ENCODE measurements at regions not wholly inside any gene's neighbourhood (a gene's known extent, or its start where the extent isn't known, plus 50 kb on each side); places are given as distances from the start of the nearest gene placed in this dataset.
"Not testable (repeated sequence)": the region's sequence is repeated elsewhere in the genome, so short reads cannot be mapped to it uniquely, and the experiment has no call there.

DNA sequence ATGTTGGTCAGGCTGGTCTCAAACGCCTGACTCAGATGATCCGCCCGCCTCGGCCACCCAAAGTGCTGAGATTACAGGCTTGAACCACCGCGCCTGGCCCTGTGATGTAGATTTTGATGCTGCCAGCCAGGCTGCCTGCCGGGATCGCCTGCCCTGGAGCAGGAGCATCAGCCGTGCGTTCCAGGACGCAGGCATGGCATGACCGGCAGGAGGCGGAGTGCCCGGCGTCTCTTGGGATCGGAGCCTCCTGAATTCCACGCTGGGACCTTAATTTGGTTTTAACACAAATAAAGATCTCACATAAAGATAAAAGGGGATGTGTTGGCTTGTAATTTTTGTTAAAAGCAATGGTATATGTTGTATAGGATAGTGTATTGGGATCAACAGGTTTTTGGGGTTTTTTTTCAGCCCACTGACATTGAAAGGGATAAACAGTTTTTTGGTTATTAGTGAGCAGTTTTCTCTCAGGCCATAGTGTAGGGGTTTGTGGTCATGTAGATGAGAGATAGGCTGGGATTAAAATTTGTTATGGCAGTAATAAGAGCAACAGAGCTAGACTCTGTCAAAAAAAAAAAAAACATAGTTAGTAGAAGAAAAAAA is 1406.4 kb downstream of the UQCRFS1 start:
- peaks cover 0 to 21% of the 10 kb centered on the region in 2 donors for H3K36me3 ChIP-seq
- no peaks in the 10 kb centered on the region for H3K4me1 ChIP-seq
- no peaks in the 10 kb centered on the region for H3K27me3 ChIP-seq
- no peak for DNase-seq (ENCODE audit: low spot score in 2 of 2)
- peaks cover 0 to 6% of the 10 kb centered on the region in 2 donors for H3K9me3 ChIP-seq
- H3K27ac ChIP-seq: no peak overlapping the region
- no peak for TF ChIP-seq CTCF (IDR thresholded peaks at IDR 0.05)
- intact Hi-C loops (cut with DNase I): no loop called here
- H3K4me3 ChIP-seq: no peak overlapping the region

- Histone ChIP-seq H3K4me3 (no peak overlapping the region), H3K27ac (no peak overlapping the region), H3K4me1 (no peaks in the 10 kb centered on the region), H3K27me3 (no peaks in the 10 kb centered on the region), H3K9me3 (peaks cover 0 to 6% of the 10 kb centered on the region in 2 donors), H3K36me3 (peaks cover 0 to 21% of the 10 kb centered on the region in 2 donors)
- intact Hi-C loops (cut with DNase I): no loop called here
- no peak for TF ChIP-seq CTCF (IDR thresholded peaks at IDR 0.05)
- DNase-seq (ENCODE audit: low spot score in 2 of 2): no peak
Measured at GRCh38 chr19:27805848-27806247, 1407.1 kb downstream of the UQCRFS1 start.

- H3K9me3 ChIP-seq; H3K4me1 ChIP-seq; DNase-seq (ENCODE audit: low spot score in 2 of 2); H3K27me3 ChIP-seq; intact Hi-C loops (cut with DNase I); H3K4me3 ChIP-seq; H3K27ac ChIP-seq: not testable (repeated sequence)
- H3K36me3 ChIP-seq: peaks cover 2 to 21% of the 10 kb centered on the region in 2 donors
Measured at GRCh38 chr19:27802293-27802692, 1410.7 kb downstream of the UQCRFS1 start.

- Histone ChIP-seq H3K27ac (no peak overlapping the region), H3K4me1 (peaks cover 5 to 12% of the 10 kb centered on the region in 2 donors), H3K4me3 (no peak overlapping the region), H3K27me3 (no peaks in the 10 kb centered on the region), H3K9me3 (no peaks in the 10 kb centered on the region), H3K36me3 (peaks cover 0 to 2% of the 10 kb centered on the region in 2 donors)
- intact Hi-C loops (cut with DNase I): no loop called here
- DNase-seq (ENCODE audit: low spot score in 2 of 2): no peak
- no peak for TF ChIP-seq CTCF (IDR thresholded peaks at IDR 0.05)
Measured at GRCh38 chr19:27796540-27796939, 1416.4 kb downstream of the UQCRFS1 start.

DNA sequence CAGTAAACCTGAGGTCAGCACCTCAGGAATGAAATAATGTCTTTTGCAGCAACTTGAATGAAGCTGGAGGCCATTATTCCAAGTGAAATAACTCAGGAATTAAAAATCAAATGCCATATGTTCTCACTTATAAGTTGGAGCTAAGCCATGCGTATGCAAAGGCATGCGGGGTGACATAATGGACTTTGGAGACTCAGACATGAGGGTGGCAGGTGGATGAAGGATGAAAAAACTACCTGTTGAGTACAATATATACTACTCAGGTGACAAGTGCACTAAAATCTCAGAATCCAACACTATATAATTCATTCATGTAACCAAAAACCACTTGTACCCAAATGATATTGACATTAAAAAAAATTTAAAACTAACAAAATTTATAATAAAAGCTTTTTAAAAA is 1416.9 kb downstream of the UQCRFS1 start:
- Histone ChIP-seq H3K27me3 (no peaks in the 10 kb centered on the region), H3K4me3 (no peak overlapping the region), H3K27ac (no peak overlapping the region), H3K9me3 (no peaks in the 10 kb centered on the region), H3K4me1 (peaks cover 5 to 12% of the 10 kb centered on the region in 2 donors), H3K36me3 (peaks cover 0 to 2% of the 10 kb centered on the region in 2 donors)
- TF ChIP-seq CTCF (IDR thresholded peaks at IDR 0.05): no peak
- intact Hi-C loops (cut with DNase I): no loop called here
- DNase-seq (ENCODE audit: low spot score in 2 of 2): no peak

DNA sequence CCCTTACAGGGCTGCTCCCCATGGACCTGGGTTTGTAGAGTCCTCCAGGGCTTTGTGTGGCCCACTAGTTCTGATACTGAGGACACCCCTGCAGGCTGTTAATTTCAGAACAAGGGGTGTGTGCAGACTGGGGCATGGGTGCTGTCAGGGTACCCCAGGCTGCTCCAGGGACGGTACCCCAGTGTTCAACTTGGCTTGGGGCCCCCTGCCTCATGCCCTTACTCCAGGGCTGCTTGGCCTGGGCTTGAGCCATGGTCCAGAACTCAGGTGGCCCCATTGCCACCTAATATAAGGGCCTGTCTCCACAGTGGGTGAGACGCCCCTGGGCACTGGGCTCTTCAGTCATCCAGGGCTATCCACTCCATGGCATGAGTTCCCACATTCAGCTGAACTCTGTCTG is 1417.6 kb downstream of the UQCRFS1 start:
- no peak overlapping the region for H3K27ac ChIP-seq
- H3K36me3 ChIP-seq: peaks cover 0 to 2% of the 10 kb centered on the region in 2 donors
- peaks cover 5 to 12% of the 10 kb centered on the region in 2 donors for H3K4me1 ChIP-seq
- no peak for TF ChIP-seq CTCF (IDR thresholded peaks at IDR 0.05)
- intact Hi-C loops (cut with DNase I): no loop called here
- H3K9me3 ChIP-seq: no peaks in the 10 kb centered on the region
- no peak overlapping the region for H3K4me3 ChIP-seq
- DNase-seq (ENCODE audit: low spot score in 2 of 2): no peak
- no peaks in the 10 kb centered on the region for H3K27me3 ChIP-seq
